H1 (cell line): ENCODE measurements at regions not wholly inside any gene's neighbourhood (a gene's known extent, or its start where the extent isn't known, plus 50 kb on each side); places are given as distances from the start of the nearest gene placed in this dataset.

ENCODE experiments used
- CTCF ChIA-PET: fragments of 300-600 bp; sonication (Branson Sonifier 250); formaldehyde crosslinking; loops from one replicate; lab custom pipeline; 2021; ENCODE audit not compliant: partially characterized antibody; lab: Charles Lee
- POLR2A ChIA-PET: fragments of 300-600 bp; sonication (Branson Sonifier 250); formaldehyde crosslinking; loops from one replicate; lab custom pipeline; 2021; ENCODE audit warnings: inconsistent platforms; ENCODE audit not compliant: partially characterized antibody; lab: Charles Lee
- DNase-seq, 2 experiments: peaks; one replicate each; pipeline versions ENCODE4 v3.0.0 to v3.0.0-alpha.2; 2010 to 2022; ENCODE audit warnings: low spot score in 2 of 2, low read depth in 1 of 2, mixed read lengths in 1 of 2
- FAIRE-seq: peaks from 2 replicates; lab custom pipeline; 2011; peaks lifted over from hg19 to GRCh38; lab: Jason Lieb, UNC
- H2AFZ ChIP-seq: 2 replicates; pipeline ENCODE4 v1.8.1; 2012; ENCODE audit warnings: low read length, inconsistent platforms
- H2AK5ac ChIP-seq: 2 replicates; pipeline ENCODE4 v1.6.1; 2013; ENCODE audit warnings: low read depth, low read length
- H2BK120ac ChIP-seq: replicated peaks from 2 replicates; pipeline ENCODE3; 2013; ENCODE audit warnings: low read depth, low read length, inconsistent platforms
- H2BK12ac ChIP-seq: 2 replicates; pipeline ENCODE4 v1.6.1; 2013; ENCODE audit warnings: low read depth, low read length
- H2BK15ac ChIP-seq: 2 replicates; pipeline ENCODE4 v1.6.1; 2013; ENCODE audit warnings: low read length
- H2BK20ac ChIP-seq: 2 replicates; pipeline ENCODE4 v1.6.1; 2013; ENCODE audit warnings: low read length
- H2BK5ac ChIP-seq: 2 replicates; pipeline ENCODE4 v1.6.1; 2013; ENCODE audit warnings: low read depth, low read length
- H3K14ac ChIP-seq: 2 replicates; pipeline ENCODE4 v1.6.1; 2013; ENCODE audit warnings: inconsistent platforms; ENCODE audit not compliant: insufficient read length
- H3K18ac ChIP-seq: 2 replicates; pipeline ENCODE4 v1.6.1; 2013; ENCODE audit warnings: low read length; ENCODE audit errors: extremely low read depth
- H3K23ac ChIP-seq: 2 replicates; pipeline ENCODE4 v1.6.1; 2013; ENCODE audit warnings: inconsistent platforms; ENCODE audit not compliant: insufficient read length
- H3K23me2 ChIP-seq: 2 replicates; pipeline ENCODE4 v1.6.1; 2013; ENCODE audit warnings: low read depth, low read length
- H3K27ac ChIP-seq: 2 replicates; pipeline ENCODE4 v1.6.1; 2011; ENCODE audit warnings: low read depth, low read length, inconsistent platforms
- H3K27me3 ChIP-seq, 4 experiments: replicated peaks in 1 of 4; 1 replicate in 1 of 4; 2 replicates in 3 of 4; pipeline versions ENCODE4 v1.6.1 to v1.8.1; 2011 to 2013; ENCODE audit warnings: low read length in 3 of 4, mild to moderate bottlenecking in 3 of 4, inconsistent platforms in 2 of 4, mixed read lengths in 2 of 4, moderate library complexity in 1 of 4; ENCODE audit not compliant: control insufficient read depth in 3 of 4, insufficient read depth in 3 of 4; ENCODE audit errors: extremely low read depth in 1 of 4
- H3K36me3 ChIP-seq, 4 experiments: 2 replicates each; pipeline versions ENCODE4 v1.6.1 to v1.8.1; 2011 to 2013; ENCODE audit warnings: mild to moderate bottlenecking in 4 of 4, low read length in 3 of 4, moderate library complexity in 2 of 4, control low read depth in 1 of 4, inconsistent platforms in 1 of 4; ENCODE audit not compliant: insufficient read depth in 4 of 4, control insufficient read depth in 2 of 4
- H3K4ac ChIP-seq: replicated peaks from 2 replicates; pipeline ENCODE3; 2013; ENCODE audit warnings: low read length, low read depth, mixed read lengths, inconsistent platforms; ENCODE audit not compliant: insufficient read length
- H3K4me1 ChIP-seq, 4 experiments: replicated peaks in 1 of 4; 1 replicate in 1 of 4; 2 replicates in 3 of 4; pipeline versions ENCODE4 v1.6.1 to v1.8.1; 2011 to 2013; ENCODE audit warnings: low read length in 3 of 4, inconsistent platforms in 2 of 4, mixed read lengths in 1 of 4; ENCODE audit not compliant: insufficient read depth in 4 of 4, control insufficient read depth in 3 of 4
- H3K4me2 ChIP-seq, 2 experiments: 2 replicates each; pipeline versions ENCODE4 v1.6.1 to v1.8.1; 2011 to 2013; ENCODE audit warnings: low read depth in 2 of 2, low read length in 2 of 2, control low read depth in 1 of 2, inconsistent platforms in 1 of 2, mild to moderate bottlenecking in 1 of 2; ENCODE audit not compliant: insufficient read depth in 1 of 2
- H3K4me3 ChIP-seq, 4 experiments: fragments of 200-600, 300-600 bp in 1 of 4; sonication (generic), shearing (Covaris generic), sonication (Bioruptor Twin) in 1 of 4; 2 replicates each; pipeline versions ENCODE4 v1.5.1 to v1.8.1; 2011 to 2016; ENCODE audit warnings: low read length in 4 of 4, low read depth in 3 of 4, control low read depth in 2 of 4, inconsistent platforms in 2 of 4, mild to moderate bottlenecking in 2 of 4, mixed read lengths in 1 of 4, moderate library complexity in 1 of 4; ENCODE audit not compliant: insufficient read depth in 2 of 4; ENCODE audit errors: extremely low read depth in 1 of 4
- H3K56ac ChIP-seq: replicated peaks from 2 replicates; pipeline ENCODE3; 2013; ENCODE audit warnings: low read depth, mild to moderate bottlenecking, mixed read lengths, low read length, inconsistent platforms; ENCODE audit not compliant: insufficient read length
- H3K79me1 ChIP-seq: 2 replicates; pipeline ENCODE4 v1.6.1; 2013; ENCODE audit warnings: low read depth, low read length, control low read depth
- H3K79me2 ChIP-seq, 2 experiments: 2 replicates each; pipeline versions ENCODE4 v1.6.1 to v1.8.1; 2012 to 2013; ENCODE audit warnings: low read length in 2 of 2, mild to moderate bottlenecking in 2 of 2, inconsistent platforms in 1 of 2; ENCODE audit not compliant: insufficient read depth in 2 of 2, control insufficient read depth in 1 of 2
- H3K9ac ChIP-seq, 4 experiments: replicated peaks in 1 of 4; 1 replicate in 1 of 4; 2 replicates in 3 of 4; pipeline versions ENCODE4 v1.6.1 to v1.8.1; 2011 to 2013; ENCODE audit warnings: low read depth in 3 of 4, low read length in 3 of 4, control low read depth in 2 of 4, mild to moderate bottlenecking in 2 of 4, moderate library complexity in 2 of 4, inconsistent platforms in 1 of 4; ENCODE audit errors: extremely low read depth in 1 of 4
- H3K9me3 ChIP-seq, 2 experiments: 2 replicates each; pipeline versions ENCODE4 v1.6.1 to v1.8.1; 2012 to 2013; ENCODE audit warnings: mild to moderate bottlenecking in 2 of 2, moderate library complexity in 2 of 2, control low read depth in 1 of 2, inconsistent platforms in 1 of 2, low read depth in 1 of 2, low read length in 1 of 2, mixed read lengths in 1 of 2; ENCODE audit not compliant: insufficient read depth in 2 of 2
- H4K20me1 ChIP-seq, 2 experiments: replicated peaks in 1 of 2; 2 replicates each; pipeline versions ENCODE3 to v1.8.1; 2011 to 2013; ENCODE audit warnings: inconsistent platforms in 2 of 2, low read length in 2 of 2, mild to moderate bottlenecking in 1 of 2; ENCODE audit not compliant: insufficient read depth in 2 of 2, control insufficient read depth in 1 of 2
- H4K5ac ChIP-seq: 2 replicates; pipeline ENCODE4 v1.6.1; 2013; ENCODE audit warnings: low read length, low read depth, mixed read lengths, inconsistent platforms; ENCODE audit not compliant: insufficient read length
- H4K8ac ChIP-seq: 2 replicates; pipeline ENCODE4 v1.8.0; 2013; ENCODE audit warnings: mild to moderate bottlenecking, moderate library complexity, low read length, inconsistent platforms; ENCODE audit not compliant: insufficient read depth; ENCODE audit errors: extremely low read depth
- H4K91ac ChIP-seq: replicated peaks from 2 replicates; pipeline ENCODE3; 2013; ENCODE audit warnings: low read length, mixed read lengths, inconsistent platforms; ENCODE audit not compliant: insufficient read length
- CTCF ChIP-seq, 3 experiments: IDR thresholded peaks; 1 replicate in 2 of 3; 2 replicates in 1 of 3; pipeline versions ENCODE4 v1.5.1 to v1.6.1; 2011; ENCODE audit warnings: low read length in 3 of 3, mild to moderate bottlenecking in 3 of 3, inconsistent platforms in 2 of 3, low read depth in 1 of 3, moderate library complexity in 1 of 3; ENCODE audit not compliant: insufficient read depth in 1 of 3; ENCODE audit errors: control extremely low read depth in 1 of 3
- KDM4A ChIP-seq: IDR thresholded peaks from one replicate; pipeline ENCODE4 v1.7.1; 2012; ENCODE audit warnings: low read depth, mild to moderate bottlenecking, moderate library complexity, low read length, inconsistent platforms; ENCODE audit not compliant: severe bottlenecking
- MAFK ChIP-seq: IDR thresholded peaks from 2 replicates; pipeline ENCODE4 v1.6.1; 2012; ENCODE audit warnings: low read depth, mild to moderate bottlenecking, improper control_type of control experiment, low read length
- NANOG ChIP-seq: IDR thresholded peaks from 2 replicates; pipeline ENCODE4 v1.6.1; 2011; ENCODE audit warnings: low read length, low read depth, mild to moderate bottlenecking, inconsistent platforms; ENCODE audit not compliant: insufficient read depth, poor library complexity, severe bottlenecking
- RAD21 ChIP-seq, 2 experiments: IDR thresholded peaks in 1 of 2; conservative IDR thresholded peaks in 1 of 2; 2 replicates each; pipeline ENCODE4 v1.6.1; 2011; ENCODE audit warnings: low read depth in 2 of 2, low read length in 2 of 2, improper control_type of control experiment in 1 of 2, inconsistent platforms in 1 of 2, mild to moderate bottlenecking in 1 of 2, moderate library complexity in 1 of 2
- SIX5 ChIP-seq: IDR thresholded peaks from 2 replicates; pipeline ENCODE4 v1.6.1; 2011; ENCODE audit warnings: mild to moderate bottlenecking, low read depth, low read length
- SUZ12 ChIP-seq: fragments of 200-600 bp; sonication (generic); IDR thresholded peaks from 2 replicates; pipeline ENCODE4 v1.6.1; 2012; ENCODE audit warnings: mild to moderate bottlenecking, inconsistent platforms, low read length, moderate library complexity, mixed read lengths
- WGBS, 2 experiments: shearing (Covaris generic) in 1 of 2; methylation state at CpG; one replicate each; pipeline versions ENCODE4 v1.1.6 to v1.1.7; 2013 to 2015; ENCODE audit warnings: low lambda C conversion rate in 2 of 2, mixed read lengths in 2 of 2, inconsistent platforms in 1 of 2, low coverage in 1 of 2, missing lambda C conversion rate in 1 of 2; ENCODE audit not compliant: insufficient replicate concordance in 2 of 2, insufficient coverage in 1 of 2, insufficient read length in 1 of 2; ENCODE audit errors: extremely low coverage in 1 of 2, missing lambda C conversion rate in 1 of 2; 5-methylcytosine and 5-hydroxymethylcytosine counted together

- Histone ChIP-seq H3K56ac (no peak overlapping the region), H2AFZ (no peak overlapping the region), H2BK5ac (no peak overlapping the region), H2BK15ac (no peak overlapping the region), H3K4ac (no peak overlapping the region), H2BK20ac (no peak overlapping the region), H4K91ac (no peak overlapping the region), H3K9ac (no peak overlapping the region), H4K20me1 (no peaks in the 10 kb centered on the region), H4K8ac (no peak overlapping the region), H4K5ac (no peak overlapping the region), H2BK120ac (no peak overlapping the region), H3K79me2 (no peaks in the 10 kb centered on the region), H3K18ac (no peak overlapping the region), H3K23me2 (no peaks in the 10 kb centered on the region), H3K4me2 (no peak overlapping the region), H2AK5ac (no peak overlapping the region), H3K27ac (no peak overlapping the region), H3K23ac (no peak overlapping the region), H3K79me1 (no peaks in the 10 kb centered on the region), H3K9me3 (no peaks in the 10 kb centered on the region), H3K14ac (no peak overlapping the region), H3K27me3 (no peaks in the 10 kb centered on the region), H3K4me3 (no peak overlapping the region), H3K36me3 (no peaks in the 10 kb centered on the region), H2BK12ac (no peak overlapping the region), H3K4me1 (no peaks in the 10 kb centered on the region)
- DNase-seq (no peak), FAIRE-seq (no peak)
- 96% methylated on average over 4 of the region's 4 CpGs; no CpG with 5 or more reads in 1 of the 2 experiments for WGBS, 2 experiments
- no peak for TF ChIP-seq MAFK
- no peak for TF ChIP-seq RAD21 (IDR thresholded peaks at IDR 0.05 in 1 of 2, conservative IDR thresholded peaks at IDR 0.05 in 1 of 2; ENCODE audit: low read depth in 2 of 2, low read length in 2 of 2)
- TF ChIP-seq SUZ12, result no peak
- TF ChIP-seq NANOG, result no peak
- TF ChIP-seq CTCF (IDR thresholded peaks at IDR 0.05; ENCODE audit: control extremely low read depth in 1 of 3, insufficient read depth in 1 of 3, low read depth in 1 of 3, low read length in 3 of 3), result no peak
- no peak for TF ChIP-seq SIX5
- no peak for TF ChIP-seq KDM4A
- ChIA-PET CTCF (no interaction called here), POLR2A (no interaction called here)
Observed at GRCh38 chr1:239268941-239269340, 117.4 kb upstream of the CHRM3 start.
